Ovary (tissue), 3 donors: ENCODE measurements at regions not wholly inside any gene's neighbourhood (a gene's known extent, or its start where the extent isn't known, plus 50 kb on each side); places are given as distances from the start of the nearest gene placed in this dataset.

Source experiments
- CTCF ChIP-seq, 3 donors: fragments of 450-650 bp in 2 of 3; fragments of 200-600 bp in 1 of 3; IDR thresholded peaks; one replicate each; pipeline versions ENCODE4 v1.5.1 to v1.8.0; 2016 to 2022; ENCODE audit warnings: antibody characterized with exemption in 3 of 3, mild to moderate bottlenecking in 1 of 3
- EP300 ChIP-seq: sonication (generic); formaldehyde crosslinking; IDR thresholded peaks from one replicate; pipeline ENCODE4 v1.6.1; 2017; ENCODE audit warnings: antibody characterized with exemption
- POLR2A ChIP-seq: fragments of 450-650 bp; IDR thresholded peaks from one replicate; pipeline ENCODE4 v1.6.1; 2017; ENCODE audit warnings: antibody characterized with exemption, mild to moderate bottlenecking, moderate library complexity
- donor health status: DM: no; HTN: no; CAD: no.

DNA sequence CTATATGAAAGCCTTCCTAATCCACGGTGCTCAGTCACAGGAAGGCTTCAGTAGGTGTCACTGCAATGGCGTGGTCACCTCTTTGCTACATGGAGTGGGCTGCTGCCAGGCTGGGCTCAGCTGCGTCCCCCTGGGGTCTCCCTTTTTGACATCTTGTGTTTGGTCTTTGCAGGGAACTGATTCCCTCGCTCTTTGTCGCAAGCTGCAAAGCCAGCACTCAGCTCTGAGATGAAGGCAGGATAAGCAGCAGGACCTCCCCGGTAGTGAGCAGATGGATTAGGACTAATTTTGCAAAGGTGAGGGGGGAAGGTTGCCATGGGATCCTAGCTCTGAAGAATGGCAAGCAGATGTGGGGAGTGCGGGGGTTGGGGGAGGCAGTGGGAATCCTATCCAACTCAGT is 173.9 kb upstream of the ARL4C start:
- TF ChIP-seq CTCF (IDR thresholded peaks at IDR 0.05) (no peak), POLR2A (no peak), EP300 (no peak)
